ENCODE measurements at regions not wholly inside any gene's neighbourhood (a gene's known extent, or its start where the extent isn't known, plus 50 kb on each side); places are given as distances from the start of the nearest gene placed in this dataset.
A peak's percentile ranks its signal among the peaks of the same experiment; 100 is the strongest.

- DNase-seq (ENCODE audit: low read depth), result peak; percentile 67
- no peak overlapping the region for H3K4me3 ChIP-seq (replicated peaks; ENCODE audit: low read depth, low read length)
- TF ChIP-seq CTCF (IDR thresholded peaks at IDR 0.05; ENCODE audit: low read length, missing control alignments), result peak; percentile 63
These were observed 145.6 kb upstream of the MANEA start for GRCh38 chr6:95431637-95432228.

GRCh38 chr6:95439741-95440140, 137.6 kb upstream of the MANEA start:
- no peak for DNase-seq (ENCODE audit: low read depth)
- H3K4me3 ChIP-seq (replicated peaks; ENCODE audit: low read depth, low read length), result no peak overlapping the region
- TF ChIP-seq CTCF (IDR thresholded peaks at IDR 0.05; ENCODE audit: low read length, missing control alignments), result no peak

GRCh38 chr6:95448208-95448607, 129.1 kb upstream of the MANEA start:
- H3K4me3 ChIP-seq (replicated peaks; ENCODE audit: low read depth, low read length), result no peak overlapping the region
- no peak for TF ChIP-seq CTCF (IDR thresholded peaks at IDR 0.05; ENCODE audit: low read length, missing control alignments)
- no peak for DNase-seq (ENCODE audit: low read depth)

GRCh38 chr6:95469511-95469910, 107.8 kb upstream of the MANEA start:
- no peak for TF ChIP-seq CTCF (IDR thresholded peaks at IDR 0.05; ENCODE audit: low read length, missing control alignments)
- no peak for DNase-seq (ENCODE audit: low read depth)

GRCh38 chr6:95478941-95479340, 98.4 kb upstream of the MANEA start:
- no peak for TF ChIP-seq CTCF (IDR thresholded peaks at IDR 0.05; ENCODE audit: low read length, missing control alignments)
- no peak overlapping the region for H3K4me3 ChIP-seq (replicated peaks; ENCODE audit: low read depth, low read length)
- no peak for DNase-seq (ENCODE audit: low read depth)

More at GRCh38 chr6:95469511-95469910, 107.8 kb upstream of the MANEA start:
- H3K4me3 ChIP-seq (replicated peaks; ENCODE audit: low read depth, low read length), result no peak overlapping the region

GRCh38 chr6:95487817-95488216, 89.5 kb upstream of the MANEA start:
- no peak overlapping the region for H3K4me3 ChIP-seq (replicated peaks; ENCODE audit: low read depth, low read length)
- DNase-seq (ENCODE audit: low read depth), result no peak
- no peak for TF ChIP-seq CTCF (IDR thresholded peaks at IDR 0.05; ENCODE audit: low read length, missing control alignments)

- no peak for TF ChIP-seq CTCF (IDR thresholded peaks at IDR 0.05; ENCODE audit: low read length, missing control alignments)
- no peak for DNase-seq (ENCODE audit: low read depth)
- no peak overlapping the region for H3K4me3 ChIP-seq (replicated peaks; ENCODE audit: low read depth, low read length)
These were observed 88.0 kb upstream of the MANEA start for GRCh38 chr6:95489185-95489863.

Data from fibroblast of pulmonary artery (primary cell).